Memory B cell (primary cell): ENCODE measurements at regions not wholly inside any gene's neighbourhood (a gene's known extent, or its start where the extent isn't known, plus 50 kb on each side); places are given as distances from the start of the nearest gene placed in this dataset.
A peak's percentile ranks its signal among the peaks of the same experiment; 100 is the strongest.
"Not testable (repeated sequence)": the region's sequence is repeated elsewhere in the genome, so short reads cannot be mapped to it uniquely, and the experiment has no call there.

Source experiments
- ATAC-seq: fragments of 150-1000 bp; cut with Tn5 transposase; 2 replicates; pipeline ENCODE4 v1.10.0; 2021; ENCODE audit warnings: low read depth, mild to moderate bottlenecking, moderate library complexity
- DNase-seq, 2 donors: peaks; one replicate each; pipeline ENCODE4 v3.0.0; 2022; ENCODE audit warnings: low spot score in 2 of 2
- H3K27ac Mint-ChIP-seq: one replicate; pipeline ENCODE4 v1.8.0; 2022; ENCODE audit warnings: mild to moderate bottlenecking, moderate library complexity, mixed read lengths
- H3K27me3 Mint-ChIP-seq: one replicate; pipeline ENCODE4 v1.8.0; 2022; ENCODE audit warnings: mixed read lengths
- H3K36me3 Mint-ChIP-seq: one replicate; pipeline ENCODE4 v1.8.0; 2022; ENCODE audit warnings: mild to moderate bottlenecking, mixed read lengths
- H3K4me1 Mint-ChIP-seq: one replicate; pipeline ENCODE4 v1.8.0; 2022; ENCODE audit warnings: mixed read lengths
- H3K4me3 Mint-ChIP-seq: one replicate; pipeline ENCODE4 v1.8.0; 2022; ENCODE audit warnings: mild to moderate bottlenecking, moderate library complexity, mixed read lengths
- H3K9me3 Mint-ChIP-seq: one replicate; pipeline ENCODE4 v1.8.0; 2022; ENCODE audit warnings: mixed read lengths

DNA sequence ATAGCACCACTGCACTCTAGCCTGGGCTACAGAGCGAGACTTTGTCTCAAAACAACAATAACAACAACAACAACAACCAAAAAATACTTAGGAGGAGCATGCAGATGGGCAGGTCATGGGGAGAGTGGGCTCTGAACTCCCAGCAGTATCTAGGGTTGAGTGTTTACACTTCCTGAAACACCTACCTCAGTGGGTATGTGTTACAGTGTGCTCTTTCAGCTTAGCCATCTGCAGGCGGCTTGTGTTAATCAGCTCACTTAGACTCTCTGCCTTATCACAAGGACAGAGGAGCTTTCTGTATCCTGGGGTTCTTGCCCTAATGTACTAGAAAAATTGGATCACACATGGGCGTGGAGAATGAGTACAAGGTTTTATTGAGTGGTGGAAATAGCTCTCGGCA, 340.2 kb downstream of the KIF20B start:
- Mint-ChIP-seq H3K4me3 (no peak overlapping the region), H3K27ac (no peak overlapping the region), H3K27me3 (no peaks in the 10 kb centered on the region)

DNA sequence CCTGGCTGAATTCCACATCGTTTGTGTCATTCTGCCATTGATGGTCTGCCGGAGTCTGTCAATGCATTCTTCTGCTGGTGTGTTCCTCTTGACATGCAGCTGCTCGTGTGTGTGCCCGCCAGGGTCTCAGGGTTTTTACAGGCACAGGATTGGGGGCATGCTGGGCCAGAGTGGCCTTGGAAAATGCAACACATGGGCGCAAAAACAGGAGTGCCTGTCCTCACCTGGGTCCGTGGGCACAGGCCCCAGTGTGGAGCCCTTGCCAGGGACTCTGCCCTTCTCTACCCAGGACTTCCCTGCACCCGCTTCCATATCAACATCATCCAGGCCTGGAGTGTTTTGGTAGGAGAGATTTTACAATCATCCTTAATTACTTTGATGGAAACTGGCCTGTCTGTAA, 340.7 kb downstream of the KIF20B start:
- H3K4me1 Mint-ChIP-seq: peaks cover 8% of the 10 kb centered on the region
- DNase-seq (no peak), ATAC-seq (no peak)
- no peak overlapping the region for H3K4me3 Mint-ChIP-seq
- H3K9me3 Mint-ChIP-seq: peaks cover 3% of the 10 kb centered on the region
- H3K36me3 Mint-ChIP-seq: no peaks in the 10 kb centered on the region
- H3K27me3 Mint-ChIP-seq: no peaks in the 10 kb centered on the region
- H3K27ac Mint-ChIP-seq: no peak overlapping the region

More for the DNA sequence above, 340.2 kb downstream of the KIF20B start:
- ATAC-seq: no peak
- Mint-ChIP-seq H3K4me1 (peaks cover 3% of the 10 kb centered on the region), H3K9me3 (peaks cover 2% of the 10 kb centered on the region), H3K36me3 (no peaks in the 10 kb centered on the region)
- no peak for DNase-seq

DNA sequence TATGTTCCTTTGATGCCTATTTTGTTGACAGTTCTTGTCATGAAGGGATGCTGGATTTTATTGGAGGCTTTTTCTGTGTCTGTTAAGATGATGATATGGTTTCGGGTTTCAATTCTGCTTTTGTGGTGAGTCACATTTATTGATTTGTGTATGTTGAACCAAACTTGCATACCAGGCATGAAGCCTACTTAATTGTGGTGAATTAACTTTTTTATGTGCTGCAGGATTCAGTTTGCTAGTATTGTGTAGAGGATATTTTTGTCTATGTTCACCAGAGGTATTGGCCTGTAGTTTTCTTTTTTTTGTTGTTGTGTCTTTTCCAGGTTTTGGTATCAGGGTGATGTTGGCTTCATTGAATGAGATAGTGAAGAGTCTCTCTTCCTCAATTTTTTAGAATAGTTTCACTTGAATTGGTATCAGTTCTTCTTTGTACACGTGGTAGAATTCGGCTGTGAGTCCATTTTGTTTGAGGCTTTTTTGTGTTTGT, 345.9 kb downstream of the KIF20B start:
- Mint-ChIP-seq H3K4me3 (peak overlapping the region; percentile 1), H3K27ac (peak overlapping the region; percentile 92), H3K27me3 (no peaks in the 10 kb centered on the region), H3K4me1 (peaks cover 19% of the 10 kb centered on the region), H3K9me3 (peaks cover 8% of the 10 kb centered on the region), H3K36me3 (no peaks in the 10 kb centered on the region)
- DNase-seq (peak in 1 of 2 donors; percentile 19), ATAC-seq (peak; percentile 90)

DNA sequence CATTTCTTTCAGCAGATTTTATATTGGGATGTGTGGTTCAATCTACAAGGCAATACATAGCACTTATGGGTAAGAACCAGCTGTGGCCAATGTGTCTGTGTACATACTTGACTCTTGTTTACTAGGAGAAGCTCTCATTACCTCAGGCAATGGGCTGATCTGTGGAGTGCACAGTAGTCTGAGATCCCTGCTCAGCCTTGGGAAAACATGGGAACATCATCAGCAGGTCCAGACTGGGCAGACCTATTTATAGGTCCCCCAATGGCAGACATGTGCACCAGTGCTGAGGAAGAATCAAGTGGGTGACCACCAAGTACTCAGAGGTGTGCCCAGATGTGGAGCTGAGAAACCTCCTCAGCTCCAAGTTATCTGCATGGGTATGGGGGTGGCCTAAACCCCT, 349.7 kb downstream of the KIF20B start:
- DNase-seq (no peak), ATAC-seq (no peak)
- Mint-ChIP-seq H3K9me3 (peaks cover 6% of the 10 kb centered on the region), H3K27me3 (peaks cover 2% of the 10 kb centered on the region), H3K4me1 (peaks cover 19% of the 10 kb centered on the region), H3K4me3 (no peak overlapping the region), H3K36me3 (no peaks in the 10 kb centered on the region), H3K27ac (no peak overlapping the region)

DNA sequence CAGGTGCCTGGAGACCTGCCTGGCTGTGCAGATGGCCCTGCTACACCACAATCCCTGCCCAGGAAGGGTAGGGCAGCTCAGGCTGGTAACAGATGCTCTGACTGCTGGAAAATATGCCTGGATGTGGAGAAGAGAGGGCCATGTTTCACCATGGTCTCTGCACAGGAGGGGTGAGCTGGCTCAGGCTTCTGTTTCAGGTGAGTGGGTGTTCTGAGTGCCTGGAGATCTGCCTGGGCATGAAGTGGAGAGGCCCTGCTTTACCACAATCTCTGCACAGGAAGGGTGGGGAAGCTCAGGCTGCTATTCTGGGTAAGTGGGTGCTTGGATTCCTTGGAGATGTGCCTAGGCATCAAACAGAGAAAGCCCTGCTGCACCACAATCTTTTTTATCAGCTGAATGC, 350.1 kb downstream of the KIF20B start:
- ATAC-seq: no peak
- DNase-seq: no peak
- Mint-ChIP-seq H3K4me3 (no peak overlapping the region), H3K9me3 (peaks cover 6% of the 10 kb centered on the region), H3K27ac (no peak overlapping the region), H3K36me3 (no peaks in the 10 kb centered on the region), H3K27me3 (peaks cover 2% of the 10 kb centered on the region), H3K4me1 (peaks cover 19% of the 10 kb centered on the region)

DNA sequence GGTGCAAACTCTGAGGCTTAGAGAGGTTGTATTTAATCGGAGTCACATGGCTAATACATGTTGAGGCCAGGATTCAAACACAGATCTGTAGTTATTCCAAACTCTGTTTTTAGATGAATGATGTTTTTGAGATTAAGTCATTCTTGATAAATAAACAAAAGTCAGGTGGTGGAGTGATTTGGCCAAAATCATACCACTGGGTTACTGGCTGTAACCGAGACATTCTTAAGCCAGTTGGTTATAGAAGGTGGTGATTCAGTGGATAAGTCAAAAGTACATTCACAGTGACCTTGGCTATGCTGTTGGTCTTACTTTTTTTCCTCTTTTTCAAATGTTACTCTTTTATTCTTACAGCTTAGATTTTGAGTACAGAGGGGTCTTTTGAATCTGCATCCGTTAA, 361.4 kb downstream of the KIF20B start:
- Mint-ChIP-seq H3K27me3 (peaks cover 3% of the 10 kb centered on the region), H3K36me3 (no peaks in the 10 kb centered on the region), H3K27ac (no peak overlapping the region), H3K9me3 (no peaks in the 10 kb centered on the region), H3K4me3 (no peak overlapping the region), H3K4me1 (no peaks in the 10 kb centered on the region)
- DNase-seq (no peak), ATAC-seq (no peak)

DNA sequence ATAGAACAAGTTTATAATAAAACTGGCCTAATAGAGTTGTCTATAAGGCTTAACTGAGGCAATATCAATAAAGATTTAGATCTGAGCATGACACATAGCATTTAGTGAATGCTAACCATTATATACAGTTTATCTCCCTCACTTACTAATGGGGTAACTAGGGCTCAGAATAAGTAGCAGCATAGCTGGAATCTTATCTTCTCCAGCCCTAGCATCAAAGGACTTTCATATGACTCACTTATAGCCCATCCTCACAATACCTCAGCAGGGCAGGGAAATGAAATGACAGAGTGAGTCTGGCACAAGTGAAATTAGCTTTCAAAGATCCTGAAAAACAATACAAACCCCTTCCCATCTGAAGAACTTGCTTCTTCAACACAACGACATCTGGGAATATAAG, 362.9 kb downstream of the KIF20B start:
- Mint-ChIP-seq H3K27ac (no peak overlapping the region), H3K36me3 (no peaks in the 10 kb centered on the region), H3K27me3 (peaks cover 3% of the 10 kb centered on the region), H3K4me1 (no peaks in the 10 kb centered on the region), H3K4me3 (no peak overlapping the region), H3K9me3 (peaks cover 2% of the 10 kb centered on the region)
- ATAC-seq (no peak), DNase-seq (no peak)

DNA sequence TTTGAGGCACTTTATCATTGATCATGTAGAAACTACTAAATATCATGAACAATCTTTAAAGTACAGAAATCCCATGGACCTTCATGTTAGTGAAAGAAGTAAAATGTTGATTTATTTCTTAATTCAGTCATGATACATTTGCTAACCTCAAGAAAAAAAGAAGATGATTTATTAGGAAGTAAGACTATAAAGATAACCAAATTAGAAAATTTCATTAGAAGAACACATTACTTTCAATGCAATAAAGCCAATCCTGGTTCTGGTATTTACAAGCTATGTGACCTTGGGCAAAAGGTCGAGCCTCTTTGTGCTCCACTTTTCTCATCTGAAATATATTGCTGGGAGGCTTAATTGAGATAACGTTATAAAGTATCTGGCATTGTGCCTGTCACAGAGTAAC, 365.0 kb downstream of the KIF20B start:
- H3K4me1 Mint-ChIP-seq: no peaks in the 10 kb centered on the region
- no peak overlapping the region for H3K27ac Mint-ChIP-seq
- ATAC-seq (no peak), DNase-seq (no peak)
- H3K9me3 Mint-ChIP-seq: peaks cover 2% of the 10 kb centered on the region
- H3K36me3 Mint-ChIP-seq: no peaks in the 10 kb centered on the region
- H3K27me3 Mint-ChIP-seq: no peaks in the 10 kb centered on the region
- no peak overlapping the region for H3K4me3 Mint-ChIP-seq

DNA sequence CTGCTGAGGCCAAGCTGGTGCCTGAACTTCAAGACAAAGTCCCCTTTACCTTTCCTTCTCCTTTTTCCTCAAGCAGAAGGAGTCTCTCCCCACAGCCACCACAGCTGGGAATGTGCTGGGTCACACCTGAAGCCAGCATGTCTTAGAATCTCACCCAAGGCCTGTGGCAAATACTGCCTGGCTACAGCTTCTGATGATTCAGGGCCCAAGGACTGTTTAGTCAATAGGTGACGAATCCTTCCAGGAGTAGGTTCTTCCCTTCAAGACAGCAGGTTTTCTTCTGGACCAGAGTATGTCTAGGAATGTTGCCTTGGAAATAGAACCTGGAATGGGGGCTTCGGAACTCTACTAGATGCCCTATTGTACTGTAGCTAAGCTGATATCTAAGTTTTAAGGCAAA, 374.6 kb downstream of the KIF20B start:
- Mint-ChIP-seq H3K9me3 (peaks cover 3% of the 10 kb centered on the region), H3K27me3 (peaks cover 4% of the 10 kb centered on the region), H3K4me1 (peaks cover 3% of the 10 kb centered on the region), H3K36me3 (no peaks in the 10 kb centered on the region), H3K27ac (no peak overlapping the region), H3K4me3 (no peak overlapping the region)
- no peak for DNase-seq
- ATAC-seq: no peak

DNA sequence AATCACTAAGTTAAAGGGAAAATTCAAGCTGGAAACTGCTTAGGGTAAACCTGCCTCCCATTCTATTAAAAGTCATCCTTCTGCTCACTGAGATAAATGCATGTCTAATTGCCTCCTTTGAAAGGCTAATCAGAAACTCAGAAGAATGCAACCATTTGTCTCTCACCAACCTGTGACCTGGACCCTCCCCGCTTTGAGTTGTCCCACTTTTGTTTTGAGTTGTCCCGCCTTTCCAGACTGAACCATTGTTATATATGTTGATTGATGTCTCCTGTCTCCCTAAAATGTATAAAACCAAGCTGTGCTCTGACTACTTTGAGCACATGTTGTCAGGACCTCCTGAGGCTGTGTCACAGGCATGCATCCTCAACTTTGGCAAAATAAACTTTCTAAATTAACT, 378.4 kb downstream of the KIF20B start:
- Mint-ChIP-seq H3K27ac (no peak overlapping the region), H3K36me3 (no peaks in the 10 kb centered on the region), H3K9me3 (no peaks in the 10 kb centered on the region), H3K27me3 (peaks cover 4% of the 10 kb centered on the region), H3K4me3 (no peak overlapping the region), H3K4me1 (no peaks in the 10 kb centered on the region)
- DNase-seq: no peak
- no peak for ATAC-seq

DNA sequence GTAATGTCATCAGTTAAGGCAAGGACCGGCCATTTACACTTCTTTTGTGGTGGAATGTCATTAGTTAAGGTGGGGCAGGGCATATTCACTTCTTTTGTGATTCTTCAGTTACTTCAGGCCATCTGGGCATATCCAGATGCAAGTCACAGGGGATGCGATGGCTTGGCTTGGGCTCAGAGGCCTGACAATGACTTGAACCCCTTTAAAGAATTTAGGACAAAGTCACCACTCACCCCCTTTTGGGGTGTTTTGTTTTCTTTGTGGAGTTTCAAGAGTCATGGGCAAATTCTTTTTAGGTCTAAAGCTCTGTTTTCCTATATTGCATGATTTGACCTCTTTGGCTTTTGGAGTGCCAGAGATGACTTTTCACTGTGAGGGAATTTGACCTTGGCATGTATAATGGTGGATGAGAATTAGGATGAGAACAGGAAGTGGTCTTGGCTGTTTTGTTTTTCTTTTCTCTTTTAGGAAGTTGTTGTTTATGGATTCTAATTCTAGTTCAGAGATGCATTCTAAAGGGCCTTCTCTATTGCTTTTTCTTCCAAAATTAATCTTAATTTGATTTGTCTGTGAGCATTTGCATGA, 385.3 kb downstream of the KIF20B start:
- not testable (repeated sequence) for H3K4me1 Mint-ChIP-seq, ATAC-seq, H3K36me3 Mint-ChIP-seq, DNase-seq, H3K27ac Mint-ChIP-seq, H3K27me3 Mint-ChIP-seq, H3K4me3 Mint-ChIP-seq, H3K9me3 Mint-ChIP-seq

DNA sequence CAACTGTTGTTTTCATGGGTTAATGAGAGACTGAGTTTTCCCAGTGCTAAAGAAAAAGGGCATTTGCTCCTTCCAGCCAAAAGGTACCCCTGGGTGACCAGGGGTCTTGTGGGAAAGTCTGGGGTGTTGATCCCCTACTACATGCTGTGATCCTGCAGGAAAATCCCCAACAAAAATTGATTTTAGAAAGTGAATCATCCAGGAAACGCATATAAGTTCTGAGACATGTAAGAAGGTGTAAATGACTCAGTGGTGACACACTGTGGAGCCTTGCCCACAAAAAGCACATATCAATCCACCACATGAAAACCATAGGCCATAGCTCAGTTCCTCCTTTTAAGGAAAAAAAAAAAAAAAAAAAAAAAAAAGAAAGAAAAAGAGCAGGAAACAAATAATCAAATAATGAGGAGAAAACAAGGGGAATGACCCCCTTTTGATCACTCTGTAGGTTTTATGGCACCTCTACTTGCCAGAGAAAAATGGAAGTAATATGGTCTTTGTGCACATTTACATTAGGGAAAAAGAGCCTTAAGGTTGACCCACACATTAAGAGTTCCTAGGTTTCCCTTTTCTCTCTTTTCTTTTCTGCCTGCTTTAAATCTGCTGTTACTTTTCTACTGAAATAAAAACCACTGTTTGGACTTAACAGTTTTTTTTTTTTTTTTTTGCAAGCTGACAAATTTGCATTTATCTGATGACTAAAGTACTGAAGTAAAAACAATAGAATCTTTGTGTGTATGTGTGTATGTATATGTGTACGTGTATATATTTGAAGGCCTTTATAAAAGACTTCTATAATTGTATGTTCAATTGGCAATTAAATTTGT, 386.0 kb downstream of the KIF20B start:
- Mint-ChIP-seq H3K27ac (no peak overlapping the region), H3K4me1 (peaks cover 3% of the 10 kb centered on the region), H3K27me3 (peaks cover 2% of the 10 kb centered on the region), H3K4me3 (no peak overlapping the region), H3K9me3 (peaks cover 2% of the 10 kb centered on the region), H3K36me3 (no peaks in the 10 kb centered on the region)
- ATAC-seq: peak; percentile 72
- no peak for DNase-seq

DNA sequence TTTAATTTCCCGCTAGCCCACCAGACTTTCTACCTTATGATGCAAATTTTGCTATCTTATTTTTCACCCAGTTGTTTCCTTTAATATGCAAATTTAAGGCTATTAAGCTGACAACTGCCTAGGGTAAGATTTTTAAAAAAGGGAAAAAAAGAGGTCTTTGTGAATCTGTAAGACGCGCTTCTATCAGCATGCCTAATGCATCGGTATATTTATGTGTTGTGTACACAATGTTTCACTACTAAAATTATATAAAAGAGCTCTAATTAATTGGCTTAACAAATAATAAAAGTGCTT, 386.6 kb downstream of the KIF20B start:
- ATAC-seq (no peak), DNase-seq (no peak)
- Mint-ChIP-seq H3K4me1 (peaks cover 3% of the 10 kb centered on the region), H3K4me3 (no peak overlapping the region), H3K27me3 (peaks cover 3% of the 10 kb centered on the region), H3K9me3 (peaks cover 2% of the 10 kb centered on the region), H3K36me3 (no peaks in the 10 kb centered on the region), H3K27ac (no peak overlapping the region)

DNA sequence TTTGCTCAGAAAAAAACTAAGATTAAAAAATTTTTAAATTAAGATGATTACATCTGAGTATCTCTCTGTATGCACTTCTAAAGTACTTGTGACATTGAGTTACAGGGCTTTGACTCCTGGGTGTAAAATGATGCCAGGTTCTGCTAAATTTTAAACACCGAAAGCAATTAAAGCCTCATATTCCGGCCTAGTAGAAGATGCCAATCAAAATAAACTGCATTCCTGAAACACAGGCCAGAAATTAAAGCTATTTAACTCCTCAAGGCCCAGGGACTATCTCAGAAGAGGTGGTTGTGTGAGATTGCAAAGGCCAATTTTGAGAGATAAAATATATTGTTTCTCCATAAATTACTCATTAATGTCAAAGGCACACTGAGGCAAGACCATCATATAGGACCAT, 388.3 kb downstream of the KIF20B start:
- Mint-ChIP-seq H3K4me1 (peaks cover 3% of the 10 kb centered on the region), H3K27me3 (peaks cover 3% of the 10 kb centered on the region), H3K36me3 (no peaks in the 10 kb centered on the region), H3K27ac (no peak overlapping the region), H3K9me3 (peaks cover 2% of the 10 kb centered on the region), H3K4me3 (no peak overlapping the region)
- ATAC-seq (no peak), DNase-seq (no peak)

DNA sequence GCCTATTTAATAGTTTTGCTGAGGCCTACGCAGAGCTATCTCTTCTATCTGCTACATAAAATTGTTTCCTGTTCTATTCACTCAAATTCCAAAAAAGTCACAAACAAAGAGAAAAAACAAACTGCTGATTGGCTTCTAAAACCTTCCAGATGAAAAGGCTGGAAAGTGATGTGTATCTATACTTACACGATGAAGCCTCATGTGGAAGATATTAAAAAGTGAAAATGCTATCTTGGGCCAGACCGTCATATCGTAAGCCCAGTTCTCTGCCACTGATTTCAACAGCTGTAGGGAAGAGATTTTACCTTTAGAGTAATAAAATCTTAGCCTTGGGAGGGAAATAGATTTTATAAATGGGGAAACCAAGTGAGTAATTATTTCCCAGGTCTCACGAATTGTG, 394.8 kb downstream of the KIF20B start:
- no peak for DNase-seq
- Mint-ChIP-seq H3K36me3 (no peaks in the 10 kb centered on the region), H3K4me3 (no peak overlapping the region), H3K27me3 (peaks cover 1% of the 10 kb centered on the region), H3K27ac (no peak overlapping the region), H3K9me3 (no peaks in the 10 kb centered on the region), H3K4me1 (no peaks in the 10 kb centered on the region)
- ATAC-seq: no peak
